Calu3 (cell line): ENCODE measurements at regions not wholly inside any gene's neighbourhood (a gene's known extent, or its start where the extent isn't known, plus 50 kb on each side); places are given as distances from the start of the nearest gene placed in this dataset.

Experiments used
- BruUV-seq: library from RNA; stranded (reverse); fragments of 400-500 nt; replicated peaks from 2 replicates; lab custom pipeline; 2021; lab: Mats Ljungman, UMichigan
- CTCF ChIA-PET: fragments of 300-600 bp; sonication (Branson Sonifier 250); formaldehyde crosslinking; loops from one replicate; lab custom pipeline; 2022; ENCODE audit warnings: antibody characterized with exemption; lab: Charles Lee
- DNase-seq: peaks from one replicate; pipeline ENCODE4 v3.0.0; 2022
- H3K27ac Mint-ChIP-seq: one replicate; pipeline ENCODE4 v1.8.0; 2022; ENCODE audit warnings: mixed read lengths; ENCODE audit not compliant: unreplicated experiment
- H3K27me3 Mint-ChIP-seq: one replicate; pipeline ENCODE4 v1.8.0; 2022; ENCODE audit warnings: mixed read lengths; ENCODE audit not compliant: unreplicated experiment
- H3K36me3 Mint-ChIP-seq: one replicate; pipeline ENCODE4 v1.8.0; 2022; ENCODE audit warnings: mild to moderate bottlenecking, moderate library complexity, mixed read lengths; ENCODE audit not compliant: insufficient read depth, unreplicated experiment
- H3K4me1 Mint-ChIP-seq: one replicate; pipeline ENCODE4 v1.8.0; 2022; ENCODE audit warnings: mild to moderate bottlenecking, low read depth, mixed read lengths; ENCODE audit not compliant: unreplicated experiment
- H3K4me3 Mint-ChIP-seq: one replicate; pipeline ENCODE4 v1.8.0; 2022; ENCODE audit warnings: mild to moderate bottlenecking, low read depth, moderate library complexity, mixed read lengths; ENCODE audit not compliant: unreplicated experiment
- H3K9me3 Mint-ChIP-seq: one replicate; pipeline ENCODE4 v1.8.0; 2022; ENCODE audit warnings: low read depth, mixed read lengths; ENCODE audit not compliant: unreplicated experiment
- CTCF ChIP-seq: fragments of 200-600 bp; IDR thresholded peaks from one replicate; pipeline ENCODE4 v1.8.0; 2022; ENCODE audit warnings: antibody characterized with exemption; ENCODE audit not compliant: unreplicated experiment
- intact Hi-C: fragments of 100-400 bp; cut with micrococcal nuclease; formaldehyde crosslinking; loops from one replicate; pipeline ENCODE4 v1.10.0; 2022; ENCODE audit not compliant: unreplicated experiment

GRCh38 chr4:126047114-126047513 lies 732.4 kb downstream of the FAT4 start:
- Mint-ChIP-seq H3K4me1 (no peaks in the 10 kb centered on the region), H3K27me3 (no peaks in the 10 kb centered on the region), H3K36me3 (no peaks in the 10 kb centered on the region), H3K9me3 (no peaks in the 10 kb centered on the region), H3K4me3 (no peak overlapping the region), H3K27ac (no peak overlapping the region)
- intact Hi-C loops = no loop called here
- no peak for DNase-seq
- CTCF ChIA-PET = no interaction called here
- BruUV-seq = no TSS peak
- TF ChIP-seq CTCF = no peak

- Mint-ChIP-seq H3K27me3 (no peaks in the 10 kb centered on the region), H3K36me3 (no peaks in the 10 kb centered on the region), H3K4me3 (no peak overlapping the region), H3K27ac (no peak overlapping the region), H3K9me3 (no peaks in the 10 kb centered on the region), H3K4me1 (no peaks in the 10 kb centered on the region)
- no TSS peak for BruUV-seq
- DNase-seq = no peak
- TF ChIP-seq CTCF = no peak
- CTCF ChIA-PET = no interaction called here
- intact Hi-C loops = no loop called here
Measured at GRCh38 chr4:126051689-126052424, 737.1 kb downstream of the FAT4 start.

DNA sequence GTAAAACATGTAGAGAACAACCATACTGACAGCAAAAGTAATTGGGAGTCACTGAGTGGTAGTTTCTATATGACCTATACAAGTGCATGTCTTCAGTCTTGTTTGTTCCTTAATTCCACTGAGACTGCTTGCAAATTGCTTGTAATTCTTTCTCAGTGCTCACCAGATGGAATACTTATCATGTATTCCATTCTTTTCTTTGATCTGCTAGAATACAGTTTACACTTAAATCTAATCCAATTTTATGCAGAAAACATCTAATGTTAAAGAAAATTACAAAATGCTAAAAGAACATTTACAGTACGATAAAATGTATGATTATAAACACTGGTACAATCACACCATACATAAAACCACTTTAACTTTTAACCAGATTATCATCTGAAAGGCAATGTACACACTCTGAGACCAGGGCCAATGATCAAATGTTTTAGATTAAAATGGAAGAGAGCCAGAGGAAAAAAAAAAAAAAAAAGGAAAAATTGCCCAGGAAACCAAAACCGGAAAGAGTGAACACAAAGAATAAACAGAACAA lies 741.4 kb downstream of the FAT4 start:
- TF ChIP-seq CTCF = no peak
- intact Hi-C loops = no loop called here
- no peaks in the 10 kb centered on the region for H3K9me3 Mint-ChIP-seq

DNA sequence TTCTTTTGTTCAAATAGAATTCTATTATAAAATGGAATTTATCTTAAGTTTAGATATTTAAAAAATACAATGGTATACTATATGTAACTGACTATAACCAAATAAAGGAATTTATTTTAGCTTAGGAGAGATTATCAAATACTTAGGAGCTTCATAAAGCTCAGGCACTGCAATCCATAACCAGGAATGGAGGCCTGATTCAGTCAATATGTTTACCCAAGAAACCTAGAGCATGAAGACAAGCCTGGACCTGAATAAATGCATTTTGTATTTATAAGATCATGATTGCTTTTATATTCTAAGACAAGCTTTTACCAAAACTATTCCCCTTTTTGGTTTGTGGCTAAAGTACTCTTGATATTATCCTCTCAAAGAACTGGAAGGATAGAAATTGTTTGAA lies 742.6 kb downstream of the FAT4 start:
- peaks cover 2% of the 10 kb centered on the region for H3K9me3 Mint-ChIP-seq
- no peak for DNase-seq
- BruUV-seq = no TSS peak
- CTCF ChIA-PET = interaction anchor here (0.7 kb wide), 1 partner anchor 792 kb away, joined by 3 read pairs; no protein-coding TSS in a partner anchor
- no peak overlapping the region for H3K27ac Mint-ChIP-seq
- no peaks in the 10 kb centered on the region for H3K4me1 Mint-ChIP-seq
- no peaks in the 10 kb centered on the region for H3K36me3 Mint-ChIP-seq
- H3K27me3 Mint-ChIP-seq = no peaks in the 10 kb centered on the region
- H3K4me3 Mint-ChIP-seq = no peak overlapping the region
- intact Hi-C loops = no loop called here
- TF ChIP-seq CTCF = no peak

More for the DNA sequence above, 741.4 kb downstream of the FAT4 start:
- Mint-ChIP-seq H3K27me3 (no peaks in the 10 kb centered on the region), H3K27ac (no peak overlapping the region), H3K36me3 (no peaks in the 10 kb centered on the region), H3K4me3 (no peak overlapping the region), H3K4me1 (no peaks in the 10 kb centered on the region)
- CTCF ChIA-PET = no interaction called here
- BruUV-seq = no TSS peak
- no peak for DNase-seq
